H1 (cell line): ENCODE measurements at regions not wholly inside any gene's neighbourhood (a gene's known extent, or its start where the extent isn't known, plus 50 kb on each side); places are given as distances from the start of the nearest gene placed in this dataset.

ENCODE experiments used
- CTCF ChIA-PET: fragments of 300-600 bp; sonication (Branson Sonifier 250); formaldehyde crosslinking; loops from one replicate; lab custom pipeline; 2021; ENCODE audit not compliant: partially characterized antibody; lab: Charles Lee
- POLR2A ChIA-PET: fragments of 300-600 bp; sonication (Branson Sonifier 250); formaldehyde crosslinking; loops from one replicate; lab custom pipeline; 2021; ENCODE audit warnings: inconsistent platforms; ENCODE audit not compliant: partially characterized antibody; lab: Charles Lee
- DNase-seq, 2 experiments: peaks; one replicate each; pipeline versions ENCODE4 v3.0.0 to v3.0.0-alpha.2; 2010 to 2022; ENCODE audit warnings: low spot score in 2 of 2, low read depth in 1 of 2, mixed read lengths in 1 of 2
- FAIRE-seq: peaks from 2 replicates; lab custom pipeline; 2011; peaks lifted over from hg19 to GRCh38; lab: Jason Lieb, UNC
- H2AFZ ChIP-seq: 2 replicates; pipeline ENCODE4 v1.8.1; 2012; ENCODE audit warnings: low read length, inconsistent platforms
- H2AK5ac ChIP-seq: 2 replicates; pipeline ENCODE4 v1.6.1; 2013; ENCODE audit warnings: low read depth, low read length
- H2BK120ac ChIP-seq: replicated peaks from 2 replicates; pipeline ENCODE3; 2013; ENCODE audit warnings: low read depth, low read length, inconsistent platforms
- H2BK12ac ChIP-seq: 2 replicates; pipeline ENCODE4 v1.6.1; 2013; ENCODE audit warnings: low read depth, low read length
- H2BK15ac ChIP-seq: 2 replicates; pipeline ENCODE4 v1.6.1; 2013; ENCODE audit warnings: low read length
- H2BK20ac ChIP-seq: 2 replicates; pipeline ENCODE4 v1.6.1; 2013; ENCODE audit warnings: low read length
- H2BK5ac ChIP-seq: 2 replicates; pipeline ENCODE4 v1.6.1; 2013; ENCODE audit warnings: low read depth, low read length
- H3K14ac ChIP-seq: 2 replicates; pipeline ENCODE4 v1.6.1; 2013; ENCODE audit warnings: inconsistent platforms; ENCODE audit not compliant: insufficient read length
- H3K18ac ChIP-seq: 2 replicates; pipeline ENCODE4 v1.6.1; 2013; ENCODE audit warnings: low read length; ENCODE audit errors: extremely low read depth
- H3K23ac ChIP-seq: 2 replicates; pipeline ENCODE4 v1.6.1; 2013; ENCODE audit warnings: inconsistent platforms; ENCODE audit not compliant: insufficient read length
- H3K23me2 ChIP-seq: 2 replicates; pipeline ENCODE4 v1.6.1; 2013; ENCODE audit warnings: low read depth, low read length
- H3K27ac ChIP-seq: 2 replicates; pipeline ENCODE4 v1.6.1; 2011; ENCODE audit warnings: low read depth, low read length, inconsistent platforms
- H3K27me3 ChIP-seq, 4 experiments: replicated peaks in 1 of 4; 1 replicate in 1 of 4; 2 replicates in 3 of 4; pipeline versions ENCODE4 v1.6.1 to v1.8.1; 2011 to 2013; ENCODE audit warnings: low read length in 3 of 4, mild to moderate bottlenecking in 3 of 4, inconsistent platforms in 2 of 4, mixed read lengths in 2 of 4, moderate library complexity in 1 of 4; ENCODE audit not compliant: control insufficient read depth in 3 of 4, insufficient read depth in 3 of 4; ENCODE audit errors: extremely low read depth in 1 of 4
- H3K36me3 ChIP-seq, 4 experiments: 2 replicates each; pipeline versions ENCODE4 v1.6.1 to v1.8.1; 2011 to 2013; ENCODE audit warnings: mild to moderate bottlenecking in 4 of 4, low read length in 3 of 4, moderate library complexity in 2 of 4, control low read depth in 1 of 4, inconsistent platforms in 1 of 4; ENCODE audit not compliant: insufficient read depth in 4 of 4, control insufficient read depth in 2 of 4
- H3K4ac ChIP-seq: replicated peaks from 2 replicates; pipeline ENCODE3; 2013; ENCODE audit warnings: low read length, low read depth, mixed read lengths, inconsistent platforms; ENCODE audit not compliant: insufficient read length
- H3K4me1 ChIP-seq, 4 experiments: replicated peaks in 1 of 4; 1 replicate in 1 of 4; 2 replicates in 3 of 4; pipeline versions ENCODE4 v1.6.1 to v1.8.1; 2011 to 2013; ENCODE audit warnings: low read length in 3 of 4, inconsistent platforms in 2 of 4, mixed read lengths in 1 of 4; ENCODE audit not compliant: insufficient read depth in 4 of 4, control insufficient read depth in 3 of 4
- H3K4me2 ChIP-seq, 2 experiments: 2 replicates each; pipeline versions ENCODE4 v1.6.1 to v1.8.1; 2011 to 2013; ENCODE audit warnings: low read depth in 2 of 2, low read length in 2 of 2, control low read depth in 1 of 2, inconsistent platforms in 1 of 2, mild to moderate bottlenecking in 1 of 2; ENCODE audit not compliant: insufficient read depth in 1 of 2
- H3K4me3 ChIP-seq, 4 experiments: fragments of 200-600, 300-600 bp in 1 of 4; sonication (generic), shearing (Covaris generic), sonication (Bioruptor Twin) in 1 of 4; 2 replicates each; pipeline versions ENCODE4 v1.5.1 to v1.8.1; 2011 to 2016; ENCODE audit warnings: low read length in 4 of 4, low read depth in 3 of 4, control low read depth in 2 of 4, inconsistent platforms in 2 of 4, mild to moderate bottlenecking in 2 of 4, mixed read lengths in 1 of 4, moderate library complexity in 1 of 4; ENCODE audit not compliant: insufficient read depth in 2 of 4; ENCODE audit errors: extremely low read depth in 1 of 4
- H3K56ac ChIP-seq: replicated peaks from 2 replicates; pipeline ENCODE3; 2013; ENCODE audit warnings: low read depth, mild to moderate bottlenecking, mixed read lengths, low read length, inconsistent platforms; ENCODE audit not compliant: insufficient read length
- H3K79me1 ChIP-seq: 2 replicates; pipeline ENCODE4 v1.6.1; 2013; ENCODE audit warnings: low read depth, low read length, control low read depth
- H3K79me2 ChIP-seq, 2 experiments: 2 replicates each; pipeline versions ENCODE4 v1.6.1 to v1.8.1; 2012 to 2013; ENCODE audit warnings: low read length in 2 of 2, mild to moderate bottlenecking in 2 of 2, inconsistent platforms in 1 of 2; ENCODE audit not compliant: insufficient read depth in 2 of 2, control insufficient read depth in 1 of 2
- H3K9ac ChIP-seq, 4 experiments: replicated peaks in 1 of 4; 1 replicate in 1 of 4; 2 replicates in 3 of 4; pipeline versions ENCODE4 v1.6.1 to v1.8.1; 2011 to 2013; ENCODE audit warnings: low read depth in 3 of 4, low read length in 3 of 4, control low read depth in 2 of 4, mild to moderate bottlenecking in 2 of 4, moderate library complexity in 2 of 4, inconsistent platforms in 1 of 4; ENCODE audit errors: extremely low read depth in 1 of 4
- H3K9me3 ChIP-seq, 2 experiments: 2 replicates each; pipeline versions ENCODE4 v1.6.1 to v1.8.1; 2012 to 2013; ENCODE audit warnings: mild to moderate bottlenecking in 2 of 2, moderate library complexity in 2 of 2, control low read depth in 1 of 2, inconsistent platforms in 1 of 2, low read depth in 1 of 2, low read length in 1 of 2, mixed read lengths in 1 of 2; ENCODE audit not compliant: insufficient read depth in 2 of 2
- H4K20me1 ChIP-seq, 2 experiments: replicated peaks in 1 of 2; 2 replicates each; pipeline versions ENCODE3 to v1.8.1; 2011 to 2013; ENCODE audit warnings: inconsistent platforms in 2 of 2, low read length in 2 of 2, mild to moderate bottlenecking in 1 of 2; ENCODE audit not compliant: insufficient read depth in 2 of 2, control insufficient read depth in 1 of 2
- H4K5ac ChIP-seq: 2 replicates; pipeline ENCODE4 v1.6.1; 2013; ENCODE audit warnings: low read length, low read depth, mixed read lengths, inconsistent platforms; ENCODE audit not compliant: insufficient read length
- H4K8ac ChIP-seq: 2 replicates; pipeline ENCODE4 v1.8.0; 2013; ENCODE audit warnings: mild to moderate bottlenecking, moderate library complexity, low read length, inconsistent platforms; ENCODE audit not compliant: insufficient read depth; ENCODE audit errors: extremely low read depth
- H4K91ac ChIP-seq: replicated peaks from 2 replicates; pipeline ENCODE3; 2013; ENCODE audit warnings: low read length, mixed read lengths, inconsistent platforms; ENCODE audit not compliant: insufficient read length
- KDM1A ChIP-seq: fragments of 200-600, 300-600 bp; sonication (generic); IDR thresholded peaks from 2 replicates; pipeline ENCODE4 v1.7.1; 2016; ENCODE audit warnings: mild to moderate bottlenecking, low read length, borderline replicate concordance
- KDM4A ChIP-seq: IDR thresholded peaks from one replicate; pipeline ENCODE4 v1.7.1; 2012; ENCODE audit warnings: low read depth, mild to moderate bottlenecking, moderate library complexity, low read length, inconsistent platforms; ENCODE audit not compliant: severe bottlenecking
- KDM5A ChIP-seq: fragments of 200-600 bp; IDR thresholded peaks from 2 replicates; pipeline ENCODE4 v1.7.1; 2012; ENCODE audit warnings: mild to moderate bottlenecking, low read length, inconsistent platforms, mixed read lengths
- MAFK ChIP-seq: IDR thresholded peaks from 2 replicates; pipeline ENCODE4 v1.6.1; 2012; ENCODE audit warnings: low read depth, mild to moderate bottlenecking, improper control_type of control experiment, low read length
- NRF1 ChIP-seq: IDR thresholded peaks from 2 replicates; pipeline ENCODE4 v1.6.1; 2011; ENCODE audit warnings: mild to moderate bottlenecking, low read depth, low read length, improper control_type of control experiment
- RFX5 ChIP-seq: IDR thresholded peaks from 2 replicates; pipeline ENCODE4 v1.6.1; 2011; ENCODE audit warnings: low read depth, low read length, improper control_type of control experiment, borderline replicate concordance
- WGBS, 2 experiments: shearing (Covaris generic) in 1 of 2; methylation state at CpG; one replicate each; pipeline versions ENCODE4 v1.1.6 to v1.1.7; 2013 to 2015; ENCODE audit warnings: low lambda C conversion rate in 2 of 2, mixed read lengths in 2 of 2, inconsistent platforms in 1 of 2, low coverage in 1 of 2, missing lambda C conversion rate in 1 of 2; ENCODE audit not compliant: insufficient replicate concordance in 2 of 2, insufficient coverage in 1 of 2, insufficient read length in 1 of 2; ENCODE audit errors: extremely low coverage in 1 of 2, missing lambda C conversion rate in 1 of 2; 5-methylcytosine and 5-hydroxymethylcytosine counted together
- TF ChIP-seq, protein P1 (sequence below): IDR thresholded peaks from 2 replicates; pipeline ENCODE4 v1.6.1; 2012; ENCODE audit warnings: inconsistent platforms
- TF ChIP-seq, protein P2 (sequence below): IDR thresholded peaks from 2 replicates; pipeline ENCODE4 v1.6.1; 2012; ENCODE audit warnings: inconsistent platforms

DNA sequence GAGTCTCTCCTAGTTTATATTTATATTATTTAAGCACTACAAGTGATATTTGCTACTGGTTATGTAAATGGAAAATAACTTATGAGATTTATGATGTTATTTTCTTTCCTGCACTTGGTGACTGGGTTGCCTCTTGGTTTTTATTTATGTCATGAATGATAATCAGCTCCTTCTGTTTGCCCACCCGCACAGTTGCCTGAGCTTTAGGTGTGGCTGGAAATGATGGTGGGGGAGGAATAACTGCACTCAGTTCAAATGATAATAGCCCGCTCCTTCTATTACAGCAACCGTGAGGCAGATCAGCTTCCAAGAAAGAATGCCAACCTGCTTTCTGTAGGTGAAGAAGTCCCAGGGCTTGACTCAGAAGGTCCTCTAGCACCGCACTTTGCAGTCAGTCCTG, 190.2 kb upstream of the CAND1 start:
- ChIA-PET CTCF (interaction anchor here (0.8 kb wide), 1 partner anchor 52 kb away, joined by 3 read pairs; no protein-coding TSS in a partner anchor), POLR2A (interaction anchor here (2.3 kb wide), 1 partner anchor 9 kb away, joined by 8 read pairs; no protein-coding TSS in a partner anchor)
- Histone ChIP-seq H3K27me3 (no peaks in the 10 kb centered on the region), H3K18ac (no peak overlapping the region), H2BK12ac (no peak overlapping the region), H3K4me3 (no peak overlapping the region), H3K79me2 (no peaks in the 10 kb centered on the region), H3K23me2 (no peaks in the 10 kb centered on the region), H3K4me2 (no peak overlapping the region), H2BK15ac (no peak overlapping the region), H3K27ac (no peak overlapping the region), H3K79me1 (no peaks in the 10 kb centered on the region), H3K36me3 (no peaks in the 10 kb centered on the region), H3K4ac (no peak overlapping the region), H2AFZ (no peak overlapping the region), H3K56ac (no peak overlapping the region), H4K5ac (no peak overlapping the region), H2BK20ac (0 out of 2 replicates have a peak overlapping the region, but pooled peaks have one; percentile 5), H4K8ac (no peak overlapping the region), H3K9me3 (no peaks in the 10 kb centered on the region), H4K91ac (no peak overlapping the region), H3K4me1 (peaks cover 0 to 3% (median 0%) of the 10 kb centered on the region in 4 experiments; a peak in 2 of 7 replicates), H3K14ac (no peak overlapping the region), H3K9ac (no peak overlapping the region), H4K20me1 (no peaks in the 10 kb centered on the region), H2BK120ac (no peak overlapping the region), H2AK5ac (no peak overlapping the region), H2BK5ac (no peak overlapping the region), H3K23ac (no peak overlapping the region)
- WGBS, 2 experiments: 77% methylated on average over 4 of the region's 4 CpGs; no CpG with 5 or more reads in 1 of the 2 experiments
- DNase-seq: no peak
- TF ChIP-seq RFX5 (no peak), NRF1 (no peak), KDM5A (no peak), KDM1A (no peak), KDM4A (no peak), MAFK (no peak)
- TF ChIP-seq, protein P1, sequence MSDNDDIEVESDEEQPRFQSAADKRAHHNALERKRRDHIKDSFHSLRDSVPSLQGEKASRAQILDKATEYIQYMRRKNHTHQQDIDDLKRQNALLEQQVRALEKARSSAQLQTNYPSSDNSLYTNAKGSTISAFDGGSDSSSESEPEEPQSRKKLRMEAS: no peak
- TF ChIP-seq, protein P2, sequence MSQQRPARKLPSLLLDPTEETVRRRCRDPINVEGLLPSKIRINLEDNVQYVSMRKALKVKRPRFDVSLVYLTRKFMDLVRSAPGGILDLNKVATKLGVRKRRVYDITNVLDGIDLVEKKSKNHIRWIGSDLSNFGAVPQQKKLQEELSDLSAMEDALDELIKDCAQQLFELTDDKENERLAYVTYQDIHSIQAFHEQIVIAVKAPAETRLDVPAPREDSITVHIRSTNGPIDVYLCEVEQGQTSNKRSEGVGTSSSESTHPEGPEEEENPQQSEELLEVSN: no peak
- FAIRE-seq: no peak
